ENCODE measurements at regions not wholly inside any gene's neighbourhood (a gene's known extent, or its start where the extent isn't known, plus 50 kb on each side); places are given as distances from the start of the nearest gene placed in this dataset.

DNA sequence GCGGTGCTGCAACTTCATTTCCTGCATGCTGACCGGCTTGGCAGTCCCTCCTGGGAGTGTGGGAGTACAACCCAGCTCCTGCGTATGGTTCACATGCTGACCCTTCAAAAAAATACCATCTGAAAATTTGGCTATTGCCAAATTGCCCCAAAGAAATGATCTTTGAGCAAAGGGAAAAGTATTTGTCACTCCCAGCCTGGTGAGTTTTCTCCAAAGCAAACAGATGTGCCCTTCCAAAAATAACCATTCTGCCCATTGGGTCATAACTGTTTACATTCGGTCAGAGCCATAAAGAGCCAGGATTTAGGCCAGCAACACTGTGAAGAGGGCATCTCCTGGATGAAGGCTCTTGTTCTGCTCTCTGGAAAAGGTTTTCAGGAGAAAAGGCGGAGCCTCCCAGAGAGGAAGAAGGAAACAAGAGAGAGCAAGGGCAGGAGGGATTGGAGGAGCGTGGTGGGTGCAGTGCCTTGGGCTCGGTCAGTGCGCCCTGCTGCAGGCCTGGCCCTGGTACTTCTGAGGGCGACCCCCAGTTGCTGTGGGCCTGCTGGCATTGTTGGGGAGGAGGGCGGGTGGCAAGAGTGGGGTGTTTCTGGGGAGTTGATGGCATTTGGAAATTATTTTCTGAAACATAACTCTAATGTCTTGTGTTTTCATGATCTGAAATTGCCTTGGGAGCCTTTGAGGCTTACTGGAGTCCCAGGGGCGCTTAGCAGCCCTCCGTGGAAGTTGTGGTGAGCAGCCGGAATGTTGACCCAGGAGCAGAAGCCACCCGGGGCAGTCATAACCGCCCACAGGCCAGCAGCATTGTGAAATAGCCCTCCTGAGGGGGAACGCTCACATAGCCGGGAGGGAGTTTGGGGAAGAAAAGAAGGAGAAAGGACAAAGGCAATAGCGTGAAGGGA is 248.4 kb downstream of the MYLK4 start:
- no peak for DNase-seq

- DNase-seq = no peak
Measured at GRCh38 chr6:2497922-2498623, 252.6 kb downstream of the MYLK4 start.

DNA sequence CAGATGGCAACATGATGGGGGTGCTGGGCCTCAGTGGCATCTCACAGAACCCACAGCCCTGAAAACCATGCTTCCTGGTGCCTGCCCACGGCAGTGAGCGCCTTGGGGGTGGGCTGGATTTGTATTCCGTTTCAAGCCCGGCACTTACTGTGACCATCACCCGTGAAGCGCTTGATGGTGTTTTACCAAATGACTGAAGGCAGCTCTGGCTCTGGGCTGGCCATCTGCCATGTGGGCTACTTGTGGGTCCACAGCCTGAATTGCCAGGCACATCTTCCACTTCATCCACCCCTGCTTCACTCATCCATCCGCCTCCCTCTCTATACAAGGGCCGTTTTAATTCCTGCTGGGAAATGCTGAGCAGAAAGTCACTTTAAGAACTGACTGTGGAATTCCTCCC is 250.9 kb upstream of the GMDS start:
- DNase-seq = no peak

GRCh38 chr6:2492686-2493523 is 247.5 kb upstream of the GMDS start:
- no peak for DNase-seq

GRCh38 chr6:2491137-2491536 is 245.7 kb upstream of the GMDS start:
- no peak for DNase-seq

GRCh38 chr6:2488578-2488977 is 243.2 kb upstream of the GMDS start:
- no peak for DNase-seq

DNA sequence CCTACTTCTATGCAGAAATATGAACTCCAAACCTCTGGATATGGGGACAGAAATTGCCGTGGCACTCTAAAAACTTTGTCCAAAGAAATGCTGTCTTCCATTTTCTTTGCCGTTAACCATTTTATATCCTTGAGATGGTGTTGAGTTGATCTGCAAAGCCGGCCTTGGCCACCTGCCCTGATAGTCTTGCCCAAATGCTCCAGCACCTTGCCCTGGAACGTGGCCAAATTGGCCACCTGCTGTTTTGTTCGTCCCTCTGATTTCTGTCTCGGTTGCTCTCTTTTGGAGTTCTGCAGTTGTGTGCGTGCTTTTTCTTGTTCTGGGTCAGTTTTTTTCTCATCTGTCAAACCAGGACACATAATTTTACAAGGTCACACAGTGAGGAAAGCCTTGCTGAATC is 239.7 kb upstream of the GMDS start:
- DNase-seq = no peak

- no peak for DNase-seq
Measured at GRCh38 chr6:2482773-2483172, 237.4 kb upstream of the GMDS start.

GRCh38 chr6:2481307-2481706 is 235.9 kb upstream of the GMDS start:
- no peak for DNase-seq

- DNase-seq = no peak
Measured at GRCh38 chr6:2480267-2480966, 235.0 kb upstream of the GMDS start.

DNA sequence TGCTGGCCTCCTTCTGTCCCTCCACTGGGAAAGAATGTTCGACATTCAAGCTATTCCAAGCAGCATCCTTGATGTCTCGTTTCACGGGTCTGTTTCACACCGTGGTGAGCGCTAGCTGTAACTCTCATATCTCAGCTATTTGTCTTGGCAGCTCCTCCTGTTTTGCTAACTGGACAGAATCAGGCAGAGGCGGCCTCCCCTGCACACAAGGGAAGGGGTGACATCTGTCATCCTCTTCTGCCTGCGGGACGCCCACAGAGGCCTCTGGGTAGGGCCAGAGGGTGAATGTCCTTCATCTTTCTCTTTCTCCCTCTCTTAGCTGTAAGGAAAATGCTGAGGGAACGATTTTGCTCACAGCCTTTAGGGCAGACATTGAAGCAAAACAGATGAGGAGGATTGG is 232.8 kb upstream of the GMDS start:
- DNase-seq = peak; percentile 16

GRCh38 chr6:2477666-2478065 is 232.3 kb upstream of the GMDS start:
- DNase-seq = no peak

DNA sequence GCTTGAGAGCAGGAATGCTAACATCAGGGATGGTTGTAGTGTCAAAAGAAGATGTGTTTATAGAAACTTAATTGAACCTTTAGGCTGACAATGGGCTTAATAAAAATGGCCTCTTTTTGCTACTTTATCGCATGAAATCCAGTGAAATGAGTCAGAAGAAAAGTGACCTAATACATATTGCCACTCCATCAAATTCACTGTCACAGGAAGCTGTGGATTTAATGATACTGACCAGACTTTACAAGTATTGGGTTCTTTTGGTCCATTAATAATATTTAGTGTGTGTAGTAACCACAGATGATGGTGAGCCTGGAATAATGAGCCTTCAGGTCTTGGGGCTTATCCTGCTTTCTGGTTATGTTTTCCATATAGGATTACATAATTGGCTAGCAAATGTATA is 231.8 kb upstream of the GMDS start:
- no peak for DNase-seq

DNA sequence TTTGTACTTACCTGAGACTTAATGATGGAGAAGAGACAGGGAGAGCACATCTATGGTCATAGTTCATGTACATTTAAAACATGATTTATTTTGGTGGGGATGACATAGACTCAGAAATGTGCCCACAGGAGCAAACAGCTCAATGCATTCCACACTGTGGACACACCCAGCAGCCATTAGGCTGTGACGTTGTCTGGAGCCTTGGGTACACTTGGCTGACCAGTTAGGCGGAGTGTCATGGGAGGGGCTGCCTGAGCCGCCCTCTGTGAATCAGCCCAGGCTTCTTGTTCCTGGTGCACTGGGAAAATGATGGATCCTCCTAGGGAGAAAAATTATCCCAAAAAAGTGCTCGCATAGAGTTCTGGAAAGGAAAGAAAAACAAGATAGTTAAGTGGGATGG is 231.0 kb upstream of the GMDS start:
- DNase-seq = no peak

GRCh38 chr6:2471472-2471871 is 226.1 kb upstream of the GMDS start:
- DNase-seq = no peak

GRCh38 chr6:2469428-2469827 is 224.0 kb upstream of the GMDS start:
- no peak for DNase-seq

DNA sequence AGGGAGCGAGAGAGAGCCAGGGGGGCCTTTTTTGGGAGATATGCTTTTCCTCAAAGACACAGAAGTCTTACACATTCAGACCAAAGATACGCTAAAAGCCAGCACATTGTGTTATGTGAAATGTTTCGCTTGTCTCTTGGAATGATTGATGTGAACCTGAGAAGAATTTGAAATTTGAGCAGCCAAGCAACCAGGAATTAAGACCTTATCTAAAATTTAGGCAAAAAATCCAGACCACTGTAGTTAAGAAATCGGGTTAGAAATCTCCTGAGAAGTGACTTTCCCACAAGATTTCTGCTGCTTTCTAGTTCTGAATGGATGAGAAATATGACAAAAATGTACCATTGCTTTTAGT is 223.2 kb upstream of the GMDS start:
- DNase-seq = no peak

GRCh38 chr6:2467929-2468600 is 222.7 kb upstream of the GMDS start:
- no peak for DNase-seq

DNA sequence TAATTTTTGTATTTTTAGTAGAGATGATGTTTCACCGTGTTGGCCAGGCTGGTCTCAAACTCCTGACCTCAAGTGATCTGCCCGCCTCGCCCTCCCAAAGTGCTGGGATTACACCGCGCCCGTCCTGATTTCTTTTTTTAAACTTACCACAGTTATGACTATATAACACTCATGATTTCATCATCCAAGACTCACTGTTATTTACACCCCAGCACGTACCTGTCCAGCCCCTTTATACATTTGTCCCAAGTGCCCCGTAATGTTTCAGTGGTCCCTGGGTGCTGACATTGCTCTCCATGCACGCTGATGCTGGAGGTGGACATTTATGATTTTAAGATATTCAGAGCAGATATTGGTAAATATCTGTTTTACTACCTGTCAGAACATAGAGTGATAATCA is 219.9 kb upstream of the GMDS start:
- no peak for DNase-seq

DNA sequence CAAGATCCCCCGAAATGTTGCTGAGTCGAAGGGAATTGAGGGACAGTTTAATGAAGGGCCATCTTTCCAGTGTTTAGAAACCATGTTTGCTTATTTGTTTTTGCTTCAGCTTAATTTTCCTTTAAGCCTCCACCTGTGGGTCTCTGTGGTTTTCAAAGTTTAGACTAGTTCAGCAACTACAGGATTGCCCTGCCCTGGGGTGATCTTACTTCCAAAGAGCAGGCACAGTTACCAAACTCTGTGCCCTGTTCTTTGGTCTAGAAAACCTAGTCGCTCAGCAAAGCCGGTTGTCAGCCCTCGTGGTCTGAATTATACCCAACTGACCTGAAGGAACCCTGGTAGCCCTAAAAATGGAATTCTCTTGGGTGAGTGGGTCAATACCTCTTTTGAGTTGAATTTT is 219.2 kb upstream of the GMDS start:
- DNase-seq = no peak

- DNase-seq = no peak
Measured at GRCh38 chr6:2462831-2463230, 217.4 kb upstream of the GMDS start.

DNA sequence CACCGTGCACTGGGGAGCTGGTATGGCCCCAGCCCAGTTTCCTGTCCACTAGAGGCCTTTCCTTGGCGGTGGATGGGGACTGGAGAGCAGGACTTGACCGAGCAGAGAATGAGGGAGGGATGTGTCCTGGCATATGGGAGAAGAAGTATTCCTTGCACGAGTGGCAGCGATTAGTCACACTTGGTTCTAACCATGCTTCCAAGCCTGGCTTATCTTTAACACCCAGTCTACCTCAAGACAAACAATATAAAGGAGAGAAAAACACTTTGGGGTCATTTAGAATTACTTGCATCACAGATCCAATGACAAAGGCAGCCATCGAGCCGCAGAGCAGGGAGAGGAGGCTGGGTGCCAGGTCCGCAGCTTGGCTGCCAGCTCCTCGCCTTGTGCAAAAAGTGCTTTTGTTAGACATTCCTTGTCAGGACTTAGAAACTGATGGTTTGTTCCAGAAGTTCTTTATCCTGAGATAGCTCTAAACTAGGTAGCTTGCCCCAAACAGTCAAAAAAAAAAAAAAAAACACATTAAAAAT is 214.9 kb upstream of the GMDS start:
- no peak for DNase-seq
